IPS-18c (cell line): ENCODE measurements at regions not wholly inside any gene's neighbourhood (a gene's known extent, or its start where the extent isn't known, plus 50 kb on each side); places are given as distances from the start of the nearest gene placed in this dataset.

Experiments used
- H3K4me3 ChIP-seq: 2 replicates; pipeline ENCODE4 v1.7.0; 2013; ENCODE audit warnings: low read depth, mild to moderate bottlenecking, low read length, moderate library complexity; ENCODE audit not compliant: insufficient read depth
- H3K9me3 ChIP-seq: one replicate; pipeline ENCODE4 v1.6.1; 2013; ENCODE audit warnings: mild to moderate bottlenecking, low read length, moderate library complexity; ENCODE audit not compliant: control insufficient read depth, insufficient read depth

DNA sequence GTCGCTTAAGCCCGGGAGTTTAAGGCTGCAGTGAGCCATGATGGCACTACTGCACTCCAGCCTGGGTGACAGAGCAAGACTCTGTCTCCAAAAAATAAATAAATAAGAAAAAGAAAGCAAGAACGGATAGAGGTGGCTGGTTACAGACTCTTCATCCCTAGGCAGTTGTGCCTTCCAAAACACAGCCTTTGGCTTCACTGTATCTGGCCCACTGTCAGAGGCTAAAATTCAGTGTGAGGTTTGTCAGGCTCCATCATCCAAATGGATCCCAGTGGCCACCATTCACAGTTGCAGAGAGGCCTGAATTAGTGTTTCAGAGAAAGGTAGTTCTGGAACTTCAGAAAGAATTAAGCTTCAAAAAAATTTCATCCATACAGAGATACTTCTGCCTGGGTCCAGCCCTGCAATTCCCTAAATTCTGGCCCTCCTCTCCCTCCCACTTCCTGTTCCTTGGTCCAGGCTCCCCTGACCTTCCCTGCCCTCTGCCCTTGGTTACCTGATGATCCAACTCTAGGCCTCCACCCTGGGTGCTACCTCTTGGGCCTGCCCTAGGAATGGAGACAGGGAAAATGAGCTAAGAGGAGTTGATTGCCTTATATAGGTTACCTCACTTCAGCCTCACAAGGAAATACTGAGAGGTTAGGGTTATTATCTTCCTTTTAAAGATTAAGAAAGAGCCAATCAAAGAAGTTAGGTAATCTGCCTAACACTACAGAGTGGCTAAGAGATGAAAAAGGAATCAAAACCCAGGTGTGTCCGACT, 97.2 kb upstream of the SLC44A1 start:
- Histone ChIP-seq H3K9me3 (no peaks in the 10 kb centered on the region), H3K4me3 (no peak overlapping the region)

DNA sequence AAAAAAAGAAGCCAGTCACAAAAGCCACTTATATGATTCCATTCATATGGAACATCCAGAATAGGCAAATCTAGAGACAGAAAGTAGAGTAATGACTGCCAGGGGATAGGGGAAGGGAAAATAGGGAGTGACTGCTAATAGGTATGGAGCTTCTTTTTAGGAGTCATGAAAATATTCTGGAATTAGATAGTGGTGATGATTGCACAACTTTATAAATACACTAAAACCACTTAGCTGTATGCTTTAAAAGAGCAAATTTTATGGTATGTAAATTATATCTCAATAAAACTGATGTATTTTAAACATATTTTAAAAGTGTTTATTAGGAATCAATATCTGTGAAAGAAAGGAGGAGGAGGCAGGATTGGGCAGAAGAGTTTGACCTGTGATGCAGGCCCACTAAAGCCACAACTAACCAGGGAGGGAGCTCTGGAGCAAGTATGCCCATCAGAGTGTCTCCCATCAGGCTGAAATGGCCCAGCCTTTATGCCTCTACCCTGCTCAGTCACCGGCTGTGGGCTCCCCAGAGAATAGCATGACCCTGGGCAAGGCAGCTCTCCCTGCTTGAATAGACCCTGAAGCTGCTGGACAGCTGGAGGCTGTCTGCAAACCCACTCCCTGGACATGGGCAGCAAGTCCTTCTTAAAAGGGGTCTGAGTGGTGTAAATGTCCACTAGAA, 96.0 kb upstream of the SLC44A1 start:
- Histone ChIP-seq H3K9me3 (no peaks in the 10 kb centered on the region), H3K4me3 (no peak overlapping the region)

GRCh38 chr9:105150991-105151685, 93.3 kb upstream of the SLC44A1 start:
- H3K9me3 ChIP-seq = no peaks in the 10 kb centered on the region
- no peak overlapping the region for H3K4me3 ChIP-seq

DNA sequence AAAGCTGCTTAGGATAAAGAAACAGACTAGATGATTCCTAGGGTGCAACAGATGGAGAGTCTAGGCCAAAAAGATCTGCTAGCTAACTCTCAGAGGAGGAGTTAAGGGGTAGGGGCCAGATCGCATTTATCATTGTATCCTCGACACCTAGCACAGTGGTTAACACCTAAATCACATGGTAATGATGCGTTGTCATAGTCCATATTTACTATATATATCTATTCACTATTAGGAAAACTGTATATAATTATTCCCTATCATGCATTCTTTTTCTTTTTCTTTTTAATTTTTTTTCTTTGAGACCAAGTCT, 92.8 kb upstream of the SLC44A1 start:
- Histone ChIP-seq H3K9me3 (no peaks in the 10 kb centered on the region), H3K4me3 (no peak overlapping the region)

DNA sequence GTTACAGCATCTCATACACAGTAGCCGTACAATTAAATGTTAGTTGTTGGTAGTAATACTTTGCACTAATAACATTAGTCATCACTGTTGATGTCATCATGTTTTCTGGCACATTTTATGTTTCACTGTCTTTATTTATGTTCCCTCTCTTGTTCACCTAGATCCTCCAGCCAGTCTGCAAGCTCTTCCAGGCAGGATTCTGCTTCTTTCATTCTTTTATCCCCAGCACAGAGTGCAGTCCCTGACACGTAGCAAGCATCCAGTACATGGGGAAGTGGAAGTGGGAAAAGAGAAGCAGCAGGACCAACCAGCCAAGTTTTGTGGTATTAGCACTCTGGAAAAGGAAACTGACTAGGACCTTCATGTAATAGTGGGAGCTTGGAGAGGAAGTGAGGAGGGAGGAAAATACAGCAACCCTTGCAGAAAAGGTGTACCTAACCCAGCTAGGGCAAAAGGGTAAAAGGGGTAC, 89.7 kb upstream of the SLC44A1 start:
- no peaks in the 10 kb centered on the region for H3K9me3 ChIP-seq
- no peak overlapping the region for H3K4me3 ChIP-seq

GRCh38 chr9:105157171-105157583, 87.3 kb upstream of the SLC44A1 start:
- no peak overlapping the region for H3K4me3 ChIP-seq
- H3K9me3 ChIP-seq = no peaks in the 10 kb centered on the region

DNA sequence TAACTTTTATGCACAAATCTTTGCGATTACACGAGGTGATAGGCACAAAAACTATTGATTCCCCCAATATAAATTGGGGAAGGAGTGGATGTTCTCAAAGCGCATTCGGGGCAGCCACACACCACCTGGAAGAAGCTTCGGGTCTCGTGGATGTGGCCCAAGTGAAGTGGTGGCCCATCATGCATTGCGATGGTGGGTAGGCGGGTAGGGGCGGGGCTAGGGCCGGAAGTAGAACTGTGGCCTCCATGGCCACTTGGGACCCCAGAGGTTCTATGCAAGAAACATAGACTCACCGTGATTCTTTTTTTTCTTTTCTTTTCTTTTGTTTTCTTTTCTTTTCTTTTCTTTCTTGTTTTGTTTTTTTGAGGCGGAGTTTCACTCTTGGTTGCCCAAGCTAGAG, 86.4 kb upstream of the SLC44A1 start:
- H3K4me3 ChIP-seq = no peak overlapping the region
- H3K9me3 ChIP-seq = no peaks in the 10 kb centered on the region

DNA sequence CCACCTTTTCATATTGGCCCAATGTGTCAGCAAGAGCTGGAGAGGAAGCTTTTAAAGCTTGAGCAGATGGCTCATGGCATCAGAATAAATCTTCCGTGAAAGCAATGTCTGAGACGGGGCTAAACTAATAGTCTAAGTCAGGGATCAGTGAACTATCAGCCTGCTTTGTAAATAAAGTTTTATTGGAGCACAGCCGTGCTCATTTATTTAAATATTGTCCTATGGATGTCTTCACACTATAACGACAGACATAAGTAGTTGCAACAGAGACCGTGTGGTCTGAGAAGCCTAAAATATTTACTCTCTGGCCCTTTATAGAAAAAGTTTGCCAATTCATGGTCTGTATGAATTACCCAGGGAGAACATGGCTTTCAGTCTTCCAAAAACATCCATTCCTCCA, 85.6 kb upstream of the SLC44A1 start:
- no peaks in the 10 kb centered on the region for H3K9me3 ChIP-seq
- H3K4me3 ChIP-seq = no peak overlapping the region

- H3K9me3 ChIP-seq = no peaks in the 10 kb centered on the region
Measured at GRCh38 chr9:105168870-105169319, 75.6 kb upstream of the SLC44A1 start.

GRCh38 chr9:105171076-105171475, 73.4 kb upstream of the SLC44A1 start:
- Histone ChIP-seq H3K4me3 (no peak overlapping the region), H3K9me3 (no peaks in the 10 kb centered on the region)

More at GRCh38 chr9:105168870-105169319, 75.6 kb upstream of the SLC44A1 start:
- H3K4me3 ChIP-seq = no peak overlapping the region

GRCh38 chr9:105171589-105171988, 72.9 kb upstream of the SLC44A1 start:
- Histone ChIP-seq H3K9me3 (no peaks in the 10 kb centered on the region), H3K4me3 (no peak overlapping the region)

GRCh38 chr9:105172436-105172835, 72.0 kb upstream of the SLC44A1 start:
- H3K9me3 ChIP-seq = no peaks in the 10 kb centered on the region
- no peak overlapping the region for H3K4me3 ChIP-seq

DNA sequence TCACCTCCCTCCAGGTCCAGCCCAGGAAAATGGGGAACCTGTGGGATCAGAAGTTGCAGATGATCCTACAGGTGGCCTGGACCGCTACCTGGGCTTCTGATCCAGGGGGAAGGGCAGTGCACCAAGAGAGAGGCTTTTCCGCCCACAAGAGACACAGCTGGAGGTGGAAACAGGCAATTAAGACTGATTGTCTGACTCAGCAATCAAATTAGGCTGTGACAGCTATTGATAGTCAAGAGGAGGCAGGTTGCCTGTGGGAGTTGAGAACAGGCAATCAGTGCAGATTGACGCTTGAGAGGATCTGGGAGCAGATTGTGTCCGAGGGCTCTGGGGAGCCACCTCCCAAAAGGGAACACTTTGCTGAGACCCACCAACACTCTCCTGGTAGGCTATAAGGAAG, 71.1 kb upstream of the SLC44A1 start:
- Histone ChIP-seq H3K4me3 (no peak overlapping the region), H3K9me3 (no peaks in the 10 kb centered on the region)

GRCh38 chr9:105173826-105174225, 70.6 kb upstream of the SLC44A1 start:
- Histone ChIP-seq H3K4me3 (no peak overlapping the region), H3K9me3 (no peaks in the 10 kb centered on the region)

GRCh38 chr9:105176194-105176593, 68.3 kb upstream of the SLC44A1 start:
- Histone ChIP-seq H3K4me3 (no peak overlapping the region), H3K9me3 (no peaks in the 10 kb centered on the region)

DNA sequence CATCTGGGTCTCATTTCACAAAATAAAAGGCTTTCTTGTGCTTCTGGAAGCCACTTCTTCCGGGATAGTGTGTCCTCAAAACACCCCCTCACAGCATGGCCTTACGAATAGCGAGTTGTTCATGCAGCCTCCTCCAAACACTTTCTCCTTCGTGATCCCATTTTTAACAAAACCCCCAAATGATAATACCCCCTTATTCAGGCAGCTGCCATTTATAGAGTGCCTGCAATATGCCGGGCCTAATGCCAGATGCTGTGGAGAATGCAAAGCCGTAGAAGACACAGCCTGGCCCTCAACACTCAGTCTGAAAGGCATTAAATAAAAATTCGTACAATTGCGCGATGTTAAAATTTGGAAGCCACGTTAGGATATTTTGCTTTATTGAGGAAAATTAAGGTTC, 66.4 kb upstream of the SLC44A1 start:
- Histone ChIP-seq H3K9me3 (no peaks in the 10 kb centered on the region), H3K4me3 (no peak overlapping the region)

GRCh38 chr9:105187781-105188180, 56.7 kb upstream of the SLC44A1 start:
- Histone ChIP-seq H3K9me3 (peaks cover 2% of the 10 kb centered on the region), H3K4me3 (no peak overlapping the region)

DNA sequence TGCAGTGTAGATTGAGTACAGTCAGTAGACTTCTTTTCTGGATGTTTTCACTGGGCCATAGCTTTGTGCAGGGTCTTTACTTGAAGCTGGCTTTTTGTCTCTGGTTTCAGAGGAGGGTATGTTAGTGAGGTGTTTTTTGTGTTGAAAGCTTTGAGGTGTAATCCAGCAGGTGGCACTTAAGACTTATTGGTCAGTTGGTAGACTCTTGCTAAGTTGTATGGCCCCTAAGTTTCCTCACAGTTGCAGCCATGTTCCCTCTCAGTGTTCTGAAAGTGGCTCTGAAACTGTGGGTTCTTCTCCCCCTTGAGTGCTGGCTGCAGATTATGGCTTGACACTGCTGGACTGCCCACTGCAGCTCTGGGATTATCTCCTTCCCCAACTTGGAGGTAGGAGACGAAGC, 55.7 kb upstream of the SLC44A1 start:
- Histone ChIP-seq H3K4me3 (no peak overlapping the region), H3K9me3 (peaks cover 2% of the 10 kb centered on the region)
